GM18870 (cell line): ENCODE measurements at regions not wholly inside any gene's neighbourhood (a gene's known extent, or its start where the extent isn't known, plus 50 kb on each side); places are given as distances from the start of the nearest gene placed in this dataset.
A peak's percentile ranks its signal among the peaks of the same experiment; 100 is the strongest.
"Not testable (repeated sequence)": the region's sequence is repeated elsewhere in the genome, so short reads cannot be mapped to it uniquely, and the experiment has no call there.

Experiments used
- ATAC-seq: cut with Tn5 transposase; IDR thresholded peaks from one replicate; pipeline ENCODE4 v1.9.1; 2021; ENCODE audit warnings: moderate library complexity; ENCODE audit not compliant: unreplicated experiment

- ATAC-seq = no peak
Observed at GRCh38 chr5:42950116-42950455, 90.0 kb downstream of the ANXA2R start.

GRCh38 chr5:42949348-42950115 is 90.6 kb downstream of the ANXA2R start:
- peak; percentile 75 for ATAC-seq

- ATAC-seq = peak; percentile 11
Observed at GRCh38 chr5:42948961-42949347, 91.2 kb downstream of the ANXA2R start.

GRCh38 chr5:42944989-42945388 is 95.1 kb downstream of the ANXA2R start:
- ATAC-seq = no peak

GRCh38 chr5:42943931-42944631 is 96.0 kb downstream of the ANXA2R start:
- ATAC-seq = no peak

GRCh38 chr5:42940853-42941252 is 99.3 kb downstream of the ANXA2R start:
- ATAC-seq = no peak

GRCh38 chr5:42932011-42932410 is 108.1 kb downstream of the ANXA2R start:
- ATAC-seq = not testable (repeated sequence)

- not testable (repeated sequence) for ATAC-seq
Observed at GRCh38 chr5:42931451-42931850, 108.7 kb downstream of the ANXA2R start.

- ATAC-seq = no peak
Observed at GRCh38 chr5:42930934-42931333, 109.2 kb downstream of the ANXA2R start.

- no peak for ATAC-seq
Observed at GRCh38 chr5:42929871-42930270, 110.2 kb downstream of the ANXA2R start.

GRCh38 chr5:42927730-42928129 is 112.4 kb downstream of the ANXA2R start:
- ATAC-seq = peak; percentile 81

- ATAC-seq = no peak
Observed at GRCh38 chr5:42924686-42925085, 113.0 kb upstream of the SELENOP start.

- no peak for ATAC-seq
Observed at GRCh38 chr5:42924226-42924625, 112.5 kb upstream of the SELENOP start.

- no peak for ATAC-seq
Observed at GRCh38 chr5:42923710-42924109, 112.0 kb upstream of the SELENOP start.

- ATAC-seq = no peak
Observed at GRCh38 chr5:42919600-42919999, 107.9 kb upstream of the SELENOP start.

GRCh38 chr5:42915306-42915866 is 103.7 kb upstream of the SELENOP start:
- no peak for ATAC-seq

- ATAC-seq = no peak
Observed at GRCh38 chr5:42912184-42912798, 100.6 kb upstream of the SELENOP start.

GRCh38 chr5:42908509-42909488 is 97.1 kb upstream of the SELENOP start:
- ATAC-seq = peak; percentile 89

- no peak for ATAC-seq
Observed at GRCh38 chr5:42908086-42908485, 96.4 kb upstream of the SELENOP start.

GRCh38 chr5:42905827-42906226 is 94.1 kb upstream of the SELENOP start:
- no peak for ATAC-seq

- ATAC-seq = no peak
Observed at GRCh38 chr5:42900734-42901133, 89.0 kb upstream of the SELENOP start.
